ENCODE measurements at regions not wholly inside any gene's neighbourhood (a gene's known extent, or its start where the extent isn't known, plus 50 kb on each side); places are given as distances from the start of the nearest gene placed in this dataset.
"Not testable (repeated sequence)": the region's sequence is repeated elsewhere in the genome, so short reads cannot be mapped to it uniquely, and the experiment has no call there.

DNA sequence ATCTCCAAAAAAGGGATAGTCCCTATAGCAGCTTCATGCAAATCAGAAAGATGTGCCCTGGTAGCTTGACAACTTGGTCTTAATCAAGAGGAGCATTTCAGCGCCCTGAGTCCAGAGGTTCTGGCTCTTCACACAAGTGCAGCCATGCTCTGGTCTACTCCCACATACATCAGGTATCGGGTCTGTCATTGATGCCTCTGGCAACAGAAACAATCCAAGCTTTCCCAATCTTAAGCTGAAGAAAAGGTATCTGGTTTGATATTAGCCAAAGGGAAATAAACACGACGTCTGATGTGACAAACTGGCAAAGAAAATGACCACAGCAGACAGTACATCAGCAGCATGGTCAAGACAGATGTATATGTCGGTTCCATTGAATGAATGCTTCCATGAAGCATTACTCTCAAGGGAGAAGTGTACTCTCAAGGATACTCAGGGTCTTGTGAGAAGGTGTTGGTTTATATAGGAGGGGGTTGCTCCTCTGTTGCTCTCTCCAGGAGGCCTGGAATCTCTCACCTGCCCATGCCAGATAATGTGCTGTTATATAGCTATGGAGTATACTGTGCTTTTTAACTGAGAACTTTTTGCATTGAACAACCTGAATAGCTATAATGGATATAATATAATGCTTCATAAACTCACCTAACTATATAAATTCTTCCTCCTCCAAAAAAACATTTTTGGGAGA is 879.6 kb upstream of the PCDH10 start:
- DNase-seq: no peak

DNA sequence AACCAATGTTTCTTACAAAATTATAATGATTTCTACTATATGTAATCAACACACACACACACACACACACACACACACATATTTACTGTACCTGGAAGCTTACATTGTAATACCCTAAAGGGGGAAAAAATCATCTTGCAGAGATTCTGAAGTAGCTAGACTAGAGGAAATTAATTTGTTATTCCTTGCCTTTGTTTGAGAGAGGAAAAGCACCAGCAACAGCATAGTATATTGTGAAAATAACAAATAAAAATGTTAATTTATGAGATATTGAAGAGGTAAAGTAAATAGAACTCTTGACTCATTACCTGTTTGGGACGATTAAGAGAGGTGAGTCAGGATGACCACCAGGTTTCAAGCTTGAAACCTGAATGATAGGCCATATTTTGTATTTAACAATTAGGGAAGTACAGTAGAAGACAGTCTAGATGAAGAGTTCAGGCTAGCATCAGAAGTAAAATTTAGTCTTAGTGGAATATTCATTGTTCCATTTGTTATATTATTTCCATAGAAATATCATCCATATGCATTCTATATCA is 873.4 kb upstream of the PCDH10 start:
- DNase-seq: no peak

DNA sequence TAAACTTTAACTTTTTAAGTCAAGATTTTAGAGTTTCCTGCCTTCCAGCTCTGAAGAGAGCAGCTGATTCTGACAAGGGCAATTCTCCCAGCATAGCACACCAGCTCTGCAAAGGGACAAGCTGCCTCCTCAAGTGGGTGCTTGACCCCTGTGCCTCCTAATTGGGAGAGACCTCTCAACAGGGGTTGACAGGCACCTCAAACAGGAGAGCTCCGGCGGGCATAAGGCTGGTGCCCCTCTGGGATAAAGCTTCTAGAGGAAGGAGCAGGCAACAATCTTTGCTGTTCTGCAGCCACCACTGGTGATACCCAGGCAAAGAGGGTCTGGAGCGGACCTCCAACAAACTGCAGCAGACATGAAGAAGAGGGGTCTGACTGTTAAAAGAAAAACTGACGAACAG is 872.9 kb upstream of the PCDH10 start:
- no peak for DNase-seq

DNA sequence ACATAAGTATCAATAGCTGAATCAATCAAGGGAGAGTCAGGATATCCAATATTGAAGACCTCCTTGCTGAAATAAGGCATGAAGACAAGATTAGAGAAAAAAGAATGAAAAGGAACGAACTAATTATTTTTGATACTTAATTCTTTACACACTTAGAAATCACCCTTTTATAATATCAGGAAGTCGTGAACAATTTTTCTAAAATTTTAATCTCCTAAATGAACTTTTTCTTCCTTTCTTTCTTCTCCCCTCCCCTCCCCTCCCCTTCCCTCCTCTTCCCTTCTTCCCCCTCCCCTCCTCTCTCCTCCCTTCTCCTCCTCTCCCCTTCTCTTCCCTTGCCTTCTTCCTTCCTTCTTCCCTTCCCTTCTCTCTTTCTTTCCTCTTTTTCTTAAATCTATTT is 872.1 kb upstream of the PCDH10 start:
- no peak for DNase-seq

DNA sequence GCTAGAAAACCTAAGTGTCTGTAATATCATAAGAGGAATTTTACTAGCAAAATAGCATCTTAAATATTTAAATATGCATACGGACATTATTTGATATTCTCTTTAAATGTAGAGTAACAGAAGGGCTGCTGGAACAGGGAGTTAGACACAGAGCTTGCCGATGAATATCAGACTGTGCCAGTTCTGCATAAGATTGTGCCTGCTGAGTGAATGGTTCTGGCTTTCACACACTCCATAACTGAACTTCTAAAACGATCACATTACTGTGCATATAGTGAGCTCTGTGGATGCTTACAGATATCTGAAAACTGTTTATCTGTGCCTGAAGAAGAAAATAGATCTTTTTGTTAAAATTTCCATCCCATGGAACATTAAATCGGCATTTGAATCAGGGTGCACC is 867.4 kb upstream of the PCDH10 start:
- DNase-seq: no peak

DNA sequence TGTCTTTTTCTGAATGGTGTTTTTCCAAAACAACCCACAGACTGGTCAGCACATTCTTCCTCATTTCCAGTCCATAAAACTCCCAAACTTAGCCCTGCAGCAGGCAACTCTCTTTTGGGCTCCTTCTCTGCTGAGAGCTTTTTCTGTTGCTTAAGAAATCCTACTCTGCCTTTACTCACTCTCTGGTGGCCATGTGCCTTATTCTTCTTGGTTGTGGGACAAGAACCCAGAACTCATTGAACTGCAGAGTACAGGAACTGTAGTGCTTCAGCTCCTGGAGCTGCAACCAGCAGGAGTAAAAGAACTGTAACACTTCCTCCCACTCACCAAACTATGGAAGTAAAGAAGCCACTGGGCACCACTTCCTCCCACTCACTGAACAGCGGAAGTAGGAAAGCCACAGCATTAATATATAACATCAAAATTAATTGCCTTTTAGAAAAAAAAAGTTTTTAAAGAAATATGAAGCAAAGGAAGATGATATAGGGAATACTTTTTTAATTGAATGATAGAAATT is 864.1 kb upstream of the PCDH10 start:
- DNase-seq: no peak

DNA sequence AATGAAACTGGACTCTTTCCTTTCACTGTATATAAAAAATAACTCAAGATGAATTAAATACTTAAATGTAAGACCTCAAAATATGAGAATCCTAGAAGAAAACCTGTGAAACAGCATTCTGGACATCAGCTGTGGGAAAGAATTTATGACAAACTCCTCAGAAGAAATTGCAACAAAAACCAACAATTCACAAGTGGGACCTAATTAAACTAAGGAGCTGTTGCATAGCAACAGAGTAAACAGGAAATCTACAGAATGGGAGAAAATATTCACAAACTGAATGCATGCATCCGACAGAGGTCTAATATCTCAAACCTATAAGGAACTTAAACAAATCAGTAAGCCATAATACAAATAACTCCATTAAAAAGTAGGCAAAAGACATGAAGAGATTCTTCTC is 851.7 kb upstream of the PCDH10 start:
- no peak for DNase-seq

DNA sequence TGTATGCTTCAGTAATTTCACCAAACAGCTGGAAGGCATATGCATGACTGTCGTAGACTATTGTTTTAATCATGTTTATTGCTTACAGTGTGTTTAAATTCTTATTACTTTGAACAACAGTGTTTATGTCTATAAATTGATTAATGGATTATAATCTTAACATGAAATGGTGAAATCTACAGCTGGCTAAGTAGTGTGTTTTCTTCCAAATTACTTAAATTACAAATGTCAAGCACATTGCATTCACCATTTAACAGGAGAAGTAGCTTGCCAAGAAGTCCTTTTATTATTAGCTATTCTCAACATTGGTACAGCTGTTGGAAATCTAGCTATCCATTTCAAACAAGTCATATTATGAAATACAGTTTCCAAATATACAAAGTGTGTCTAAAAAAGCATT is 849.3 kb upstream of the PCDH10 start:
- no peak for DNase-seq

DNA sequence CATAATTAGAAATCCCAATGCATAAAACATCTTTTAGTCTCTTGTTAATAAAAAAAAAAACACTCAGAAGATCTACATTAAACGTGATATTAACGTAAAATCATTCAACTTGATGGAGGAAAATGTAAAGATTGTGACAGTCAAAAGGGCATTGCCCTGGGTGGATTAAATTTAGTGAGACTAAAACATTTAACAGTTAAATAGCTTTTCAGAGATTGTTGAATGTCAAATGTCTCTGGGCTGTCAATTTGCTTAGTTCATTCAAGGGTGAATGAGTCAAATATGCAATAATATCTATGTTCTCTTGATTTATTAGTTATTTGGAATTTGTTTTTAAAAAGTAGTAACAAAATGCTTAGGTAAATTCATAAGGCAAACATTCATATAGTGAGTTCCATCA is 836.6 kb upstream of the PCDH10 start:
- no peak for DNase-seq

DNA sequence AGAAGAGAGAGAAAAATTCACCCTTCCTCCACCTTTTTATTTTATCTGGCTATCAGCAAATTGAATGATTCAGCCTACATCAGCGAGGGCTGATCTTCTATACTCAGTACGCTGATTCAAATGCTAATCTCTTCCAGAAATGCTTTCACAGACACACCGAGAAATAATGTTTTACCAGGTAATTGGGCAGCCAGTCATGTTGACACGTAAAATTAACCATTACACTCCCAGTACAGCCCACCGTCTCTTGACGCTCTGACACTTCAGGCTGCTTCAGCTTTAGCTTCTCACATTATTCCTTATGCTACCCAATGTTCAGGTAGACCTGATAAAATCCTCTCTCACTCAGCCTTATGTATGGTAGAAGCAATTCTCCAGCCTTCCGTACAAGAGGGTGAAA is 835.2 kb upstream of the PCDH10 start:
- DNase-seq: no peak

DNA sequence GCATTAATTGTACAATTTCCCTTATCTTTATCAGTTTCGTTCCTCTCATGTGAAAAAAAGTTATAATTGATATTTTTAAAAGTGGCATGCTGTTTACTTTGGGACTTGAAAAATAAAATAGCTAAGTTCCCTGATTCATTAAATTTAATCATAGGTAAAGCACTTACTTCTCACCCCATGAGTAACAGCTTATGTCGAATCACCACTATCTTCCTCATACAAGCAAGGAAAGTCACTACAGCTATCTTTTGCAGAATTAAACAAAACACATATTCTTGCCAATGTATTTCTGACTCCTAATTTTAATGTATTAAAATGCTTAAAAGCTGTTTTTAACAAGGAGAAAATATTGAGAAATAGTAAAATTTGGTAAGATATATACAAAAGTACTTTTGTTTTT is 832.4 kb upstream of the PCDH10 start:
- no peak for DNase-seq

DNA sequence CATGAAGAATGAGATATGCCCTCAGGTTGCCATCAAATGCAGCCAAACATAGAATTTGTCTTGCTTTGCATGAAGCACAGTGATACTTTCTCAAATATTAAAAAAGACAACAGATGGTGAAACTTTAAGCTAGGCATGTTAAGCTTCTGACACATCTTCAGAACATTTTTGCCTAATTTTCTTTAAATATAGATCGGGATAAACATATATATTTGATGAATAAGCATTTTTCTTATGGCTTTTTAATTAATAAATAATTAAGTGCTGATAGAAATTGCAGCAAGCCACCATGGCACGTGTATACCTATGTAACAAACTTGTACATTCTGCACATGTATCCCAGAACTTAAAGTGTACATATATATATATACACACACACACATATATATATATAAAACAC is 831.2 kb upstream of the PCDH10 start:
- no peak for DNase-seq

DNA sequence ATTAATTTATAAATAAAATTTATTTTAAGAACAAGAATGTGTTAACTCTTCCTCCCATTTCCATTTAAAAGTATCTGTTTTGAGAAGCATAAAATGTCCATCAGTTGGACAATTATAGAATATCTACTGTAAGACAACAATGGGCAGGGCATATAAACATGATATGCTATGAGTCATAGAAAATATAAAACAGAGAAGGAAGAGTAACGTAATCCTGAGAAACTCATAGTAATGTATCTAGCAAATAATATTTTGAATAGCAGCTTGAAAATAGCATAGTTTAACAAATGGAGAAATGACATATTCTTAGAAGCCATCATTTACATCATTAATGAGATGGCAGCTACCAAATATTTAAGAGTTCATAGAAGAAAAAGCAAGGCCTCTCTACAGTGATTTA is 820.3 kb upstream of the PCDH10 start:
- no peak for DNase-seq

DNA sequence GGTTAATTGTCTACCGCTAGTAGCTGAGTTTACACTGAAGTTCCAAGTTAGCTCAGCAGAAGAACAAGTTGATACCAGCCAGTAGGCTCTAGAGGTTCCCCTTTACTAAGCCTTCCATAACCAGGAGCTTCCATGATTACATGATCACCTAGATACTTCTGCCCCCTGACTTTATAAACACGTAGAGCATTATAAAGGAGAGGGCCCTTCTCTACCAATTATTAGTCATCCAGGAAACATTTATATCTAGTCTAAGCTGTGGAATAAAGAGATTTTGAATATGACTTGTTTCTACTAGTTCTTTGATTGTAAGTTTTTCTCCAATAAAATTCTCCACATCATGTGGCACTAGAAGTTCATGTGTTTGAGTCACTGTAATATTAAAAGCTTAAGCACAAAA is 818.1 kb upstream of the PCDH10 start:
- DNase-seq: no peak

DNA sequence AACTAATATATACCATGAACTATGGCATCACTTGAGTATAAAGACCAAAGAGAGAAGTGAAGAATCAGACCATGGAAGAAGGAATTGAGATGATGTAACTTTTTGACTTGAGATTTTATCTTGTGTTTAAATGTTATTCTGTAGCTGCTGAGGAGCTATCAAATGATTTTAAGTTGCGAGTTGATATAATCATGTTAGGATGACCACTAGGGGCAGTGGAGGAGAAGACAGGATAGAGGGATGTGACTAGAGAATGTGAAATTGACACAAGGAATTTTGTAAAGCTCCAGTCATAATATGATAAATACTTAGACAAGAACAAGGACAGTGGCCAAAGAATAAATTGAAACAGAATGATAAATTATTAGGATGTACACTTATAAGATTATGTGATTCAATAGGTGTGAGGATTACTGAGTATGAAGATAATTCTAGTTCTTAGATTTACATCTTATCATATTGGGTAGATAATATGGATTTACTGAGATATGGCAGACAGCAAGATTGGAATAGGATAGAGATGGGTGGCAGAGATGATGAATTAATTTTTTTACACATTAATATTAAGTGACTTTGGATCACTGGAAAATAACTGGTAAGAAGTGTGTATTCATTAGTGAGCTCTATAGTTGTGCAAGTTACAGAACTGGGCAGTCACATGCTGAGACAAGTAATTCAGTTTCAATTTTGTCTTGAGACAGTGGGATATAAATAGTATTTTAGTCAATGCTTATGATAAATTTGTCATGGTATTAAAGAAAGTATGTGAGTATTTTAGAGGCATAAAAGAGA is 816.0 kb upstream of the PCDH10 start:
- DNase-seq: no peak

DNA sequence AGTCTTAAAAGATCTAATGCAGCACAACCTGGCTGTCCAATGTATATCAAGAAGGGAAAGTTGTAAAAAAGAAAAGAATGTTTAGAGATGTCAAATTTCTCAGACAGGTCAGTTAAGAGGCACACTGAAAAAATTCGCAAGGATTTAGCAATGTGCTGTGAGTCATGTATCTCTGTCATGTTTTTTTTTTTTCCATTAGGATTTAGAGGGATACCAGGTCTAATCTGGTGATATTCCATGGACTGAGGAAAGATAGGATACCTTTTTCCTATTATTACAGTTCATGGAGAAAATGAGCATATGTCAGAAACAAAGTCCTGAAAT is 815.4 kb upstream of the PCDH10 start:
- DNase-seq: no peak

DNA sequence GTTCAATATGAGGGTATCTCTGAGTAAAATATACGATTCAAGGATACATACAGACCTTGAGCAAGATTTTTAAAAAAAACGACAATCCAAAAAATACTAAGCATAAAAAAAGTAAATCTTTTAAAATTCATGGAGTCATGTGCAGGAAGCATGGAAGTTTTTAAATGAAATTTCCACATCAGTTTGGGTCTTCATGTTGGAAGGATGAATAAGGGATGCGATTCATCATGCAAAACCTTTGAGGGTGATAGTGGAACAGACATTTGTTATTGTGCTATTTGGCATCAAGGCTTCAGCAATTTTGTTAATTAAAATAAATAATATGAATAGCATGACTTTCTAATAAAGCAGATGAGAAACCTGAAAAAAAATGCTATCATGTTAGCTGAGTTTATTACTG is 815.0 kb upstream of the PCDH10 start:
- DNase-seq: no peak

DNA sequence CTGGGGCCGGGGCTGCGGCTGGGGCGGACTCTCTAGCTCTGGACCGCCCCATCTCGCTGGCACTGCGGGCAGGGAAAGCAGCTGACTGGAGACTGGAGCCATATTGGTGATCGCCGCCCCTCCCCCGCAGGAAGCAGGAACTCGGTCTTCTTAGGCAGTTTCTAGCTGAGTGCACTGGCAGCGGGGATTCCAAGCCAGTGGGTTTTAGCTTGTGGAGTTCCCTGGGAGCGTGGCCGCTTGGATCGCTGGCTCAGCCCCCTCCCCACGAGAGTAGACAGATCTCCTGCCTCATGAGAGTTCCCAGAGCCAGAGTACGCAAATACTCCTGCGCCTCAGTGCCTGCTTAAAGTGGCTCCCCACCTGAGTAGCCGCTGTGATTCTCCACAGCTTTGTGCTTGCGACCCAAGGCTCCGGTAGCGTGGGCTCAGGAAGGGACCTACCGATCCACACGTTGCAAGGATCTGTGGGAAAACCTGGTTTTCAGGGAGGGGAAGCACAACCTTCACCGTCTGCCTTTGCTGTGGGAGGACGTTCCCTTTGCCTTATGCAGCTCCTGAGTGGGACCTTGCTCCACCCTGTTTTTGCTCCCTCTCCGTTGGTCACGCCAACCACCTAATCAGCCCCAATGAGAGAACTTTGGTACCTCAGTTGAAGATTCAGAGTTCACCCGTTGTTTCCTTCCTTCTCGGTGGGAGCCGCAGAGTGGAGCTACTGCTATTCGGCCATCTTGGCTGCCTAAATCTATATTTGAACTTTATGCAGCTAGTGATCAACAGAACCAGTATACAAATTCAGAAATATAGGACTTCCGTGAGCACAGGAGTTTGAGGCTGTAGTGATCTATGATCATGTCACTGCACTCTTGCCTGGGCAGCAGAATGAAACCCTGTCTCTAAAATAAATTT is 803.9 kb upstream of the PCDH10 start:
- no peak for DNase-seq

DNA sequence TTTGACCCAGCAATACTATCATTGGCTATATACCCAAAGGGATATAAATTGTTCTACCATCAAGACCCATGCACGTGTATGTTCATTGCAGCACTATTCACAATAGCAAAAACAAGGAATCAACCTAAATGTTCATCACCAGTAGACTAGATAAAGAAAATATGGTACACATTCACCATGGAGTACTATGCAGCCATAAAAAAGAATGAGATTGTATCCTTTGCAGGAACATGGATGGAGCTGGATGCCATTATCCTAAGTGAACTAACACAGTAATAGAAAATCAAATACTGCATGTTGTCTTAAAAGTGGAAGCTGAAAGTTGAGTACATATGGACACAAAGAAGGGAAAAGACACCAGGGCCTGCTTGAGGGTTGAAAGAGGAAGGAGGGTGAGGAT is 803.1 kb upstream of the PCDH10 start:
- DNase-seq: no peak

DNA sequence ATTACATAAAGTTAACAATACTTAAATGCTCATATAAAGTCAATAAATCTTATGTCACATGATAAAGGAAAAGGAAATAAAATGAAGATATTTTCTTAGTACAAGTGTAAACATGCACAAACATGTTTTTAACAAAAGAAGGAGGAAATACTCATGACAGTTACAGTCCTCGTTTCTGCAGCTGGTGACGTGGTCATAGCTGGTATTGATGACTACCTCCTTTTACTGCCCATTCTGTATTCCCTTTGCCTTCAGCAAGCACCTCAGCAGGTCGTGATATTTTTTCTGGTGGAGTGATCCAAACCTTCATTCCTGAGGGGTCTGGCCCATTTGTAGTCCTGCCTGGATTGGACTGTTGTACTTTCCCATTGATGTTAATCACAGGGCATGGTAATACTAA is 797.5 kb upstream of the PCDH10 start:
- not testable (repeated sequence) for DNase-seq

DNA sequence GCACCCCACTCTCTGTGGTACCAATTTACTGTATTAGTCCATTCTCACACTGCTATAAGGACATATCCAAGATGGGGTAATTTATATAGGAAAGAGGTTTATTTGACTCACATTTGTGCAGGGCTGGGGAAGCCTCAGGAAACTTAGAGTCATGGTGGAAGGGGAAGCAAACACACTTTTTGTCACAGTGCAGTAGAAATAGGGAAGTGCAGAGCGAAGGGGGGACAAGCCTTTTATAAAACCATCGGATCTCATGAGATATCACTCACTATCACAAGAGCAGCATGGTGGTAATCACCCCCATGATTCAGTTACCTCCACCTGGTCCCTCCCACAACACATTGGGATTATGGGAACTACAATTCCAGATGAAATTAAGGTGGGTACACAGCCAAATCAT is 766.9 kb upstream of the PCDH10 start:
- no peak for DNase-seq

DNA sequence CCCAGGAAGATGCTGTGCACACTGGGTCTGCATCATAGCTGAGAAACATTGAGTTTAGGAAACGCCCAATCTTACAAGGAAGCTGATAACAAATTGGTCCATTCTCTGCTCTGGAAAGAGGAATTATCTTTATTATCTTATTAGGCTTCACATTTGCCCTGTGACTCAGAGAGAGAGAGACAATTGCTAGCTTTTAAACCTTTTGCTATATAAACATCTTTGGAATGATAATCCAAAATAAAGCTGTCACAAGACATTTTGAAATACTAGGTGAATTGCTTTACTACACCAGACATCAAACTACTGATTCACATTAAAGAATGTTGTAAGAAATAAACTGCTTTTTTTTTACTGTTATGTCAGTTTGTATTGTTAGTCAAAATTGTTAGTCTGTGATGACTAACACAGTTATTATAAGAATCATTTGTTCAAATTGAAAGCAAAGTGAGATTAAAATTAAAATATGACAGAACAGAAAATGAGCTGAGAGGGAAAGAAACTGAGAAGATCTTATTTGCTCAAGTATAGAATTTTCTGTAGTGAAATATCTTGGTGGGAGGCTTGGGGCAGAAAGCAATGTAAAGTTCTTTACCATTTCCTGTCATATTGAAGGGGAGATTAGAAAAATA is 765.4 kb upstream of the PCDH10 start:
- DNase-seq: no peak

DNA sequence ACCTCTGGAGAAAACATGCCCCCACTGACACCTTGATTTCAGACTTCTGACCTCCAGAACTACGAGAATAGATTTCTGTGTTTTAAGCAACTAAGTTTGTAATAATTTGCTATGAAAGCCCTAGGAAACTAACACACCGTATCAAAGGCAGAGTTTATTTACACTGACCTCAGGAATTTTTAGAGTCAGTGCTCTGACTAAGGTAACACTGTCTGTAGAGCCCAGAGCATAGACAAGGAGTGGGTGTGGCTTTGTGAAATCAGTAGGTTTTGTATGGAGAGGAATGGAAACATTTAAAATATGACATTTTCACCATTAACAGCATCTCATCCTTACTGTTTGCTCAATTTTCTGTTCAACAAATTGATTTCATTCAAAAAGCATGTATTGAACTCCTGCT is 764.4 kb upstream of the PCDH10 start:
- DNase-seq: no peak
